GM18870 (cell line): ENCODE measurements at regions not wholly inside any gene's neighbourhood (a gene's known extent, or its start where the extent isn't known, plus 50 kb on each side); places are given as distances from the start of the nearest gene placed in this dataset.
"Not testable (repeated sequence)": the region's sequence is repeated elsewhere in the genome, so short reads cannot be mapped to it uniquely, and the experiment has no call there.

Source experiments
- ATAC-seq: cut with Tn5 transposase; IDR thresholded peaks from one replicate; pipeline ENCODE4 v1.9.1; 2021; ENCODE audit warnings: moderate library complexity; ENCODE audit not compliant: unreplicated experiment

DNA sequence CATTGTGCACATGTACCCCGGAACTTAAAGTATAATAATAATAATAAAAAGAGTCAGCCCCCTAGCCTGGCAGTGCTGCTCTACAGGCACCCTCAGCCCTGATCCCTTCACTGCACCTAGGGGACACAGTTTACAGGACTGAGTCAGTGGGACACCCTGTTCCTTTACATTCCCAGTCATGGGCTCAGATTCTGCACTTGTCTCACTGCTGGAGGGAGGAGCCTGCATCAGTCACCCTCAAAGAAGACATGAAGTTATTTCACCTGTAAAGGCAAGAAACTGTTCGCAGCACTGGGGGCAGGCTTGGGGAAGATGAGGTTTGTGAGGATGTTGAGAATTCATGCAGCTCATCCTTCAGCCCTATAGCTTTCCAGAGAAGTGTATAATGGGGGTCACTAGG is 50.7 kb upstream of the VPREB1 start:
- ATAC-seq: no peak

DNA sequence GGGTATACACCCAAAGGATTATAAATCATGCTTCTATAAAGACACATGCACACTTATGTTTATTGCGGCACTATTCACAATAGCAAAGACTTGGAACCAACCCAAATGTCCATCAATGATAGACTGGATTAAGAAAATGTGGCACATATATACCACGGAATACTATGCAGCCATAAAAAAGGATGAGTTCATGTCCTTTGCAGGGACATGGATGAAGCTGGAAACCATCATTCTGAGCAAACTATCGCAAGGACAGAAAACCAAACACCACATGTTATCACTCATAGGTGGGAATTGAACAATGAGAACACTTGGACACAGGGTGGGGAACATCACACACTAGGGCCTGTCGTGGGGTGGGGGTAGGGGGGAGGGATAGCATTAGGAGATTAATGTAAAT is 51.1 kb upstream of the VPREB1 start:
- not testable (repeated sequence) for ATAC-seq

DNA sequence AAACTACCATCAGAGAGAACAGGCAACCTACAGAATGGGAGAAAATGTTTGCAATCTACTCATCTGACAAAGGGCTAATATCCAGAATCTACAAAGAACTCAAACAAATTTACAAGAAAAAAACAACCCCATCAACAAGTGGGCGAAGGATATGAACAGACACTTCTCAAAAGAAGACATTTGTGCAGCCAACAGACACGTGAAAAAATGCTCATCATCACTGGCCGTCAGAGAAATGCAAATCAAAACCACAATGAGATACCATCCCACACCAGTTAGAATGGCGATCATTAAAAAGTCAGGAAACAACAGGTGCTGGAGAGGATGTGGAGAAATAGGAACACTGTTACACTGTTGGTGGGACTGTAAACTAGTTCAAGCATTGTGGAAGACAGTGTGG is 51.6 kb upstream of the VPREB1 start:
- not testable (repeated sequence) for ATAC-seq

DNA sequence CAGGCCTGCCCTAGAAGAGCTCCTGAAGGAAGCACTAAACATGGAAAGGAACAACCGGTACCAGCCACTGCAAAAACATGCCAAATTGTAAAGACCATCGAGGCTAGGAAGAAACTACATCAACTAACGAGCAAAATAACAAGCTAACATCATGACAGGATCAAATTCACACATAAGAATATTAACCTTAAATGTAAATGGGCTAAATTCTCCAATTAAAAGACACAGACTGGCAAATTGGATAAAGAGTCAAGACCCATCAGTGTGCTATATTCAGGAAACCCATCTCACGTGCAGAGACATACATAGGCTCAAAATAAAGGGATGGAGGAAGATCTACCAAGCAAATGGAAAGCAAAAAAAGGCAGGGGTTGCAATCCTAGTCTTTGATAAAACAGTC is 54.8 kb upstream of the VPREB1 start:
- not testable (repeated sequence) for ATAC-seq

DNA sequence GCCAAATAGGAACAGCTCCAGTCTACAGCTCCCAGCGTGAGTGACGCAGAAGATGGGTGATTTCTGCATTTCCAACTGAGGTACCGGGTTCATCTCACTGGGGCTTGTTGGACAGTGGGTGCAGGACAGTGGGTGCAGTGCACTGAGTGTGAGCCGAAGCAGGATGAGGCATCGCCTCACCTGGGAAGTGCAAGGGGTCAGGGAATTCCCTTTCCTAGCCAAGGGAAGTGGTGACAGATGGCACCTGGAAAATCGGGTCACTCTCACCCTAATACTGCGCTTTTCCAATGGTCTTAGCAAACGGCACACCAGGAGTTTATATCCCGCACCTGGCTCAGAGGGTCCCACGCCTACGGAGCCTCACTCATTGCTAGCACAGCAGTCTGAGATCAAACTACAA is 56.7 kb upstream of the VPREB1 start:
- ATAC-seq: not testable (repeated sequence)

DNA sequence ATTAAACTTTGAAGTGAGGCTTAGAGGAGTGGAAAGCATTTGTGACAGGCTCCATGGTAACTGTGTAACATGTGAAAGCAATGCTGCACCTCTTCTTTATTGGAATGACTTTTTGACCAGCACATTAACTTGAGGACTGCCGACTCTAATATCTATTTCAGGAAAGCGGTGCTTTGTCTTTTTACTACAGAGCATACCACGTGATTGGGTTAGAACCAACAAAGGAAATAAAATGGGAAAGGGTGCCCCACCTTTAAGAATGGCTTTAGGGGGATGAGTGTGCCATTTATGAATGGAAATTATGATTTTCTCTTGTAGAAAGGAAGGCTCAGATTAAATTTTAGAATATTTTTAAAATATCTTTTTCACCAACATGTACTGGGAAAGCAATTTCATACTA is 57.3 kb upstream of the VPREB1 start:
- ATAC-seq: no peak

DNA sequence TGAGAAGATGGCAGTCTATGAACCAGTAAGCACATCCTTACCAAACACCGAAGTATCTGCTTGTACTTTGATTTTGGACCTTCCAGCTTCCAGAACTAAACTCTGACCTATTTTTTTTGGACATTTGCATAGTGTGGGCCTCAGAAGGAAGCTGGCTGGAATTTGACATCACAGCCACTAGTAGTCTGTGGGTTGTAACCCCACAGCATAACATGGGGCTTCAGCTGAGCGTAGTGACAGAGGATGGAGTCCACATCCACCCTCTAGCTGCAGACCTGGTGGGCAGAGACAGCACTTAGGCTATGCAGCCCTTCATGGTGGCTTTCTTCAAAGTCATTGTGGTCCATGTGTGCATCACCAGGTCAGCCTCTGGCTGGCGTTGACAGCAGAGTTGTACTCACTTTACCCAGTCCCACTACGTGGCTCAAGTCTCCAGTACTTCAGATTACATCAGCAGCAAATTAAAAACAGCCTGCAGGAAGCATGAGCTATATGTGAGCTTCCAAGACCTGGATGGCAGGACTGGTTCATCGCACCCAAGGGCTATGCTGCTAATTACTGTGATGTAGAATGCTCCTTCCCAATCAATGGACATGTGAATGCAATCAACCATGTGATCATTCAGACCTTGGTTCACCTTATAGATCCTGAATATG is 58.6 kb upstream of the VPREB1 start:
- ATAC-seq: no peak

DNA sequence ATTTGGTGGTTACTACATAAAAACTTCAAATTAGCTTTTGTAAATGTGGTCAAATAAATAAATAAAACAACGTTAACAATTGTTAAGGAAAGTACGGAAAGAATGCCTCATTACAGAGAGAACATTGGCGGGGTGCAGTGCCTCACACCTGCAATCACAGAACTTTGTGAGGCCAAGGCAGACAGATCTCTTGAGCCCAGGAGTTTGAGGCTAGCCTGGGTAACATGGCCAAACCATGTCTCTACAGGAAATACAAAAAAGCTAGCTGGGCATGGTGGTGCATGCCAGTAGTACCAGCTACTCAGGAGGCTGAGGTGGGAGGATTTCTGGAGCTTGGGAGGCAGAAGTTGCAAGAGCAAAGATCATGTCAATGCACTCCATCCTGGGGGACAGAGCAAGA is 59.4 kb upstream of the VPREB1 start:
- ATAC-seq: no peak

DNA sequence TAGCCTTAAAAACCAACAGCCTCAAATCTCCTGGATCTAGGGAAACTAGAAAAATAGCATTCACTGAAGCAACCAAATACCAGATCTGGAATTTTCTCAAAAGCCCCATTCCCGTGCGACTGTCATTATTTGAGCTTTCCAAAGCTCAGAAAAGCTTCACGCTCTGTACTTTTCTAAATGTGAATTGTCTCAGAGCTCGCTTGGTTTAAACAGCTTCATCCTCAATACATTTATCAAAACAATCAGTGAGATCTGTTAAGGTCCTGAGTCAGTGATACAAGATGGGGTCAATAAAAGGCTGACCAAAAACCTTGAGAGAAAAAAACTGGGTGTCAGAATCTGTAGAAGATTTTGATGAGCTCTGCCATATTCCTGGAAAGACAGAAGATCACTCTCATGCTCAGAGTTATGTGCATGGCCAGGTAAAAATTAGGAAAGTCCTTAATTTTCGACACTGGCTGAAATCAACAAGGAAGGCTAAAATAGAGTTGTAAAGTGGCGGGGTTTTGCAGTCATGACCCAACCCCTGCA is 60.2 kb upstream of the VPREB1 start:
- ATAC-seq: no peak

DNA sequence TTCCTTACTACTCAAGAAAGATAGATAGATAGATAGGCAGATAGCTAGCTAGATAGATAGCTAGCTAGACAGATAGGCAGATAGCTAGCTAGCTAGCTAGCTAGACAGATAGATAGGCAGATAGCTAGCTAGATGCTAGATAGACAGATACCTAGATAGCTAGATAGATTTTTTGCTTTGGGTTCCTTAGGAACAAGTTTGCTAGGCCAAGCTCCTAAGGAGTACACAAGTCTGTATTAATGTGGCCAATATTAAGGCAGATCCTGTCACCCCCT is 61.7 kb upstream of the VPREB1 start:
- no peak for ATAC-seq

DNA sequence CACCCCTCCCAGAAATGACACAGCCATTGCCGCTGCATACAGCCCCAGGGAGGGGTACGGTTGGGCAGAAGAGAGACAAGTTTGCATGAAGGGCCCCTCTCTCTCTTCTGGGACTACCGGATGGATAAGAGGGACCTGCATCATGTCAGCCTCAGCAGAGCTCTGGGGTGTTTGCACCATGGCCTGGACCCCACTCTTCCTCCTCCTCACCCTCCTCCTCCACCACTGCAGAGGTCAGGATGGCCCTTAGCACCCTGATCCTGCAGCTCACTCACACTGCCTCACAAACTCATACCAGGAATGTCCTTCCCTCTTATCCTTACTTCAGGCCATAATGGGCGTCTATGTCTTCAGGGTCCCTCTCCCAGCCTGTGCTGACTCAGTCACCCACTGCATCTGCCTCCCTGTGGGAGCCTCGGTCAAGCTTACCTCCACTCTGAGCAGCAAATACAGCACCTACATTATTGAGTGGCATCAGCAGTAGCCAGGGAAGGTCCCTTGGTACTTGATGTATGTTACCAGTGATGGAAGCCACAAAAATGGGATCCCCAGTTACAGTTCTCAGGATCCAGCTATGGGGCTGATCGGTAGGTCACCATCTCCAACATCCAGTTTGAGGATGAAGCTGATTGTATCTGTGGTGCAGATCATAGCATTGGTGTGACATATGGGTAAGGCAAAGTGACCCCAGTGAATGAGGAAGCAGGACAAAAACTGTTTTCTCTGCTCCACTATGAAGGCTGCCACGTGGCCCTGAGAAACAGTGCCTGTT is 62.2 kb upstream of the VPREB1 start:
- no peak for ATAC-seq

DNA sequence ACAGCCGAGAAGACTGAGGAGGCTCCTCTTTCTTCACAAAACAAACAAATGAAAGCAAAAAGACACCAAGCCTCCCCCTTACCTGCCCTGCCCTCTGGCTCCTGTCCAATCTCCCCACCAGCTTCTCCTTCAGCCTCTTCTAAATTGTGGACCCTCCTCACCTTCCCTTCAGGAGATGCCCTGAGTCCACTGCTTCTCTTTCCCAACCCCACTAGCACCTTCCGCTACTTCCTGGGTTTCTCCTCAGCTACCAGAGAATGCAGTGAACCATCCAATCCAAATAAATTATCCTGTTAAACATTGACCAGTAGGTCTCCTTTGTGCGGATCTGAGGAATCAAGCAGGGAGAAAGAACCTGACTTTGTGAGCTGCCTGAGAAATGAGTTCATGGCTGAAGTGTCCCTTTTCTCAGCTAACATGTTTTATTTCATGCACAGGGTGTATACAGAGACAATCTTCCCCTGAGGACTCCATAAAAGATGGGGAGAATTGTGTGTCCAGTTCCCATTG is 63.2 kb upstream of the VPREB1 start:
- ATAC-seq: no peak

DNA sequence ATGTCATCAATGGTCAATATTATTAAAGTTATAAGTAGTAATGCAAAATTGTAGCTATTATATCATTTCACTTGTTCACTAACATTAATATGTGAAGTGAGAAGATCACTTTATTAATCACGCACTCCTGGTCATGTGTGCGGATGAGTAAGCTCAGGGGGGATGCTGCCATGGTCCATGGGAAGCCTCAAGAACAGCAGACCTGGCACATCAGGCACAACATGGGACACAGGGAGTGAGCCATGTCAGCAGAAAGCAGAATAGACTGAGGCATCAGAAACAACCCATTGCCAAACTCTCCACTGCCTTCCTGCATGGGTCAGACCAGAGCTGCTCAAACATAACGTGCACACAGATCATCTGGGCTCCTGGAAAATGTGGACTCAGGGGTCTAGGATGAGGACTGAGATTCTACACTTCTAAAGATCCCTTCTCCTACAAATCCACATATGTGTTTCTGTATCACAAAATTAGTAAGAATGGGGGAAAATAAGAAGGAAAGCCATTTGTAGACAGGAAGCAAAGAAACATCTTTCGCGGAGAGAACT is 63.8 kb upstream of the VPREB1 start:
- ATAC-seq: no peak

DNA sequence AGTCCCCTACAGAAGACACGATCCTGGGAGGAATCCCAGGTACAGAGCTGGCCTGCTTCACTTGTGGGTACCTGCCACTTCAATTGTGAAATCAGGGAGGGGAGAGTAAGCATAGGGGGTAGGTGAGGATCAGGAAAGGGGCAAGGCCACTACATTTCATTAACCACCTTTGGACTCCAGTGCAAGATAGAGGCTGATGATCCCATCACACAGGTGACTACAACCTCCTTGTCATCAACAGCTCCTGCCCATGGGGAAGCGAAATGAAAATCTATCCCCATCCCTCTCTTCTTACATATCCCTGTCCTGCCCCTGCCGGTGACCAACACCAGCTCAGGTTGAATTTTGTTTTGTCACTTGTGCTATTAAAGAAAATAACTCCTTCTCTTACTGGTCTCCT is 64.7 kb upstream of the VPREB1 start:
- no peak for ATAC-seq

DNA sequence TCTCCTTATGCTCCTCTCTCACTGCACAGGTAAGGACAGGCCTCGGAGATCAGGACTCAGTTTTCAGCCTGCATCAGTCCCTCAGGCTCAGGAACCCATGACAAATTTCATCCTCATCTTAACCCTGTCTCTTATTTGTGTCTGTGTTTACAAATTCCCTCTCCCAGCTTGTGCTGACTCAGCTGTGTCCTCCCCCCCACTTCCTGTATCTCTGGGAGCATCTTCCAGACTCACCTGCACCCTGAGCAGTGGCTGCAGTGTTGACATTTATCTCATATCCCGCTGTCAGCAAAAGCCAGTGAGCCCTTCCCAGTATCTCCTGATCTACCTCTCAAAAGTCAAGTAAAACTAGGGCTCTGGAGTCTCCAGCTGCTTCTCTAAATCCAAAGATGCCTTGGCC is 65.6 kb upstream of the VPREB1 start:
- no peak for ATAC-seq

DNA sequence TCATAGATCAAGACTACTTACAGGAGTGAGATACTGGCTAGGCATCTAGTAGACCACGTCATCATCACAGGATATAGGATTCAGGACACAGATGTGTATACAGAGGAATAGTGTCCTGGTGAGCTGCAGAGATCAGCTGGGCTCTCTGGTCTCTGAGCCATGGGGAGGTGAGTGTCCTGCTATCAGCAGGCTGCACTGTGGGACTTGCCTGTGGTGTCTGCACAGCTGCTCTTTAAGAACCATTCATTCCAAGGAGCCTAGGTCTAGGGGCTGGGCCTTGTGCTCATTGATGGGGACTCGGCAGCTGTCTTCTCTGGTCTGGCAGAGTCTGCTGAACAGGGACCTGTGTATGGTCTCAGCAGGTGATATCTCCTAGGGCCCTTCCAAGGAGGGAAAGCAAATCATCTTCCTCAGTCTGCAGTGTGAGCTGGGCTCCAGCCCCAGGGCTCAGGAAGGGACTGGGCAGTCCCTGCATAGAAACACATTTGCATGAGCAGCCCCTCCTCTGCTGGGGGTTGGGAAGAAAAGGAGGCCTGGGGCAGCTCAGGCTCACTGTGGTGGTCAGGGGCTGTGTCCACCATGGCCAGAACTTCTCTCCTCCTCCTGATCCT is 66.1 kb upstream of the VPREB1 start:
- ATAC-seq: no peak

DNA sequence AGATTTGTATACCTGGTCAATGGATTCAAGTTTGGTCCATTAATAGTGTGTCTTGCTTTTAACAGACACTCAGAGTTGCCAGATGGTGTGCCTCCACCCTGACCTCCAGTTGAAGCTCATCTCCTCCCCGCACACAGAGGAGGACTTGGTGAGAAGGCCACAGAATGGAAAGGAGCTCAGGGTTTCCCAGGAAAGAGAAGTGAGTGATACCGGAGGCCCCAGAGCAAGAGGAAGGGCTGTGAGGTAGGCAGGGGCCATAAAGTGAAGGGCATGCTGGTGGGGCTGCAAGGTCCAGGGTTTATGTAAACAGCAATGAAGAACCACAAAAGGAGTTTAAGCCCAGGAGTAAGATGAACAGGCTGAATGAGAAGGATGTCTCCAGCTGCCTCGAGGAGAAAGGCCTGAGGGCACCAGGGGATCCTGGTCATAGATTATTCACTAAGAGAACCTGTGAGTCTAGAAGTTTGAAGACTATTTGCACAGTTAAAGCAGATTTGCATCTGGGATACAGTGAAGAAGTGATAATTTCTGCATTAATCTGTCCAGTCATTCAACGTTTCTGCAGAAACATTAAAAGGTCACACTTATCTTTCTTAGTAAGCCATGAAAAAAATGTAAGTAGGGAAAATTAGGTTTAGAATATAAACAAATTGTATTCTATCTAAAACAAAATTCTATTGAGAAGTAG is 67.5 kb upstream of the VPREB1 start:
- ATAC-seq: no peak

DNA sequence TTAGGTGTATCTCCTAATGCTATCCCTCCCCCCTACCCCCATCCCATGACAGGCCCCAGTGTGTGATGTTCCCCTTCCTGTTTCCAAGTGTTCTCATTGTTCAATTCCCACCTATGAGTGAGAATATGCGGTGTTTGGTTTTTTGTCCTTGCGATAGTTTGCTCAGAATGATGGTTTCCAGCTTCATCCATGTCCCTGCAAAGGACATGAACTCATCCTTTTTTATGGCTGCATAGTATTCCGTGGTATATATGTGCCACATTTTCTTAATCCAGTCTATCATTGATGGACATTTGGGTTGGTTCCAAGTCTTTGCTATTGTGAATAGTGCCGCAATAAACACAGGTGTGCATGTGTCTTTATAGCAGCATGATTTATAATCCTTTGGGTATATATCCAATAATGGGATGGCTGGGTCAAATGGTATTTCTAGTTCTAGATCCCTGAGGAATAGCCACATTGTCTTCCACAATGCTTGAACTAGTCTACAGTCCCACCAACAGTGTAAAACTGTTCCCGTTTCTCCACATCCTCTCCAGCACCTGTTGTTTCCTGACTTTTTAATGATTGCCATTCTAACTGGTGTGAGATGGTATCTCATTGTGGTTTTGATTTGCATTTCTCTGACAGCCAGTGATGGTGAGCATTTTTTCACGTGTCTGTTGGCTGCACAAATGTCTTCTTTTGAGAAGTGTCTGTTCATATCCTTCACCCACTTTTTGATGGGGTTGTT is 71.5 kb upstream of the VPREB1 start:
- ATAC-seq: not testable (repeated sequence)

DNA sequence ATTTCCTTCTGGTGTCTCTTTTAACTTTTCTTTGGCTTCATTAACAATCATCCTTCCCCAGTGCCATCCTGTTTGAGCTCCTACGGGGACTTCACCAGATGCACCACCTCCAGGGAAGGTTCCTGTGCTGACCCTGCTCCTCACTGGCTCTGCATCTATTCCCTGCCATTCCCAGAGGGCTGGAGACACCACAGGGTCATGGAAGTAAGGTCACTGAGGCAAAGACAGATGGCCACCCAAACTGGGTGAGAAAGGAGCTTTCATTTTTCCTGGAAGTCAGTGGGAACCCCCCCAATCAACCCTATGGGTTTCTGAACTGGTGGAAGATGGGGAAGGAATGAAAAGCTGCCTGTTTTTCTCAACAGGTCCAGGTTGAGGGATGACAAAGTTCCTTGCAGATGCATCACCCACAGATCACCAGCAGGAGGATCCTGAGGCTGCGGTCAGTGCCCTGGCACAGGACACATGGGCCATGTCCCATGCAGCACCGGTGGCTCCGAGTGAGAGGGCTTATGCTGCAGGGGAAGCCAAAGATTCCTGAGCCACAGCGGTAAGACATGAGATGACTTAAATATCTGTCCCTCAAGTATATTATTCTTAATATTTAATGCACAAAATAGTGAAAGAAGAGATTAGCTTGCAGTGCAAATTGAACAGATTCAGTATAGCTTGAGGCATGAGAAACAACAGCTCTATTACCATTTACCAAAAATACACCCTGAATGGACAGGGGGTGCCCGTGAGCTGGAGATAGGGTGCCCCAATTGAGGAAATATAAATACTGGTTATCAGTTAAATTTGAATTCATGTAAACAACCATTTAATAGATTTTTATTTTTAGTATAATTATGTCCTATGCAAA is 73.0 kb upstream of the VPREB1 start:
- no peak for ATAC-seq

DNA sequence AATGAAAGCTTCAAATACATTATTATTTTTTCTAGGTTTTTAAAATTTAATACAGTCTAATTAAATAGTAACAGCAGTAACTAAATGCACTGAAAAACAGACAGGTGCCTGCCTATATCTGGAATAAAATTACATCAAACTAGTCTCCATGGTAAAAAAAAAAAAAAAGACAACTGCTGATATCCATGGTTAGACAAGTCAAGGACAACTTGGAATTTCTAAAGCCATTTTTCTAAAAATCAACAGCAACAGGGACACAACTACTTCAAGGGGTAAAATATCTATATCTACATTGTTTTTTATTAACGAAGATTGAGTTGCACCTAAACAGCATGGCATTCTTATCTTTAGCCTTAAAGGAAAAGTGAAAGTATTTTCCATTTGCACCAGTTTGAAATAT is 74.7 kb upstream of the VPREB1 start:
- ATAC-seq: no peak
